DND-41 (cell line): ENCODE measurements at regions not wholly inside any gene's neighbourhood (a gene's known extent, or its start where the extent isn't known, plus 50 kb on each side); places are given as distances from the start of the nearest gene placed in this dataset.

Experiments
- CTCF ChIP-seq: IDR thresholded peaks from 2 replicates; pipeline ENCODE4 v1.5.1; 2012; ENCODE audit warnings: borderline replicate concordance, low read length, moderate library complexity, mild to moderate bottlenecking; ENCODE audit not compliant: poor library complexity, severe bottlenecking; ENCODE audit errors: extremely low read depth
- EZH2 ChIP-seq: IDR thresholded peaks from 3 replicates; pipeline ENCODE4 v1.6.1; 2012; ENCODE audit warnings: borderline replicate concordance, low read depth, mild to moderate bottlenecking, moderate library complexity, low read length, inconsistent platforms; ENCODE audit not compliant: severe bottlenecking

- TF ChIP-seq CTCF (no peak), EZH2 (no peak)
Observed at GRCh38 chr5:173705512-173706044, 89.1 kb upstream of the BOD1 start.
